ENCODE measurements at regions not wholly inside any gene's neighbourhood (a gene's known extent, or its start where the extent isn't known, plus 50 kb on each side); places are given as distances from the start of the nearest gene placed in this dataset.

DNA sequence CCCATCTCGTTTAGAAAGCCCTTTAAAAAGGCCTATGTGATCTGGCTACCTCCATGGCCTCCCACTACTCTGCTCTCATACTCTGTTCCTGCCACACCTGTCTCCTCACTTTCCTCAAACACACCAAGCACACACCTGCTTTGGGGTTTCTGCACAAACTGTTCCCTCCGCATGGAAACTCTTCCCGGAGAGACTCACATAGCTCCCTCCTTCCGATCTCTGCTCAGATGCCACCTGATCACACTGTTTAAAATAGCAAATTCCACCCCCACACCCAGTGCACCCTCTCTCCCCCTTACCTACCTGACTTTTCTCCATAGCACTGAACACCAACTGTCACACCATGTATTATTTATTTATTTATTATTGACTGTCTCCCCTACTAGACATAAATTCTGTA, 84.0 kb upstream of the NR4A3 start:
- Histone ChIP-seq H3K9me3 (no peaks in the 10 kb centered on the region), H3K36me3 (no peaks in the 10 kb centered on the region), H3K4me1 (ENCODE audit: insufficient read depth) (no peaks in the 10 kb centered on the region), H3K27me3 (no peaks in the 10 kb centered on the region), H3K4me3 (no peak overlapping the region), H3K27ac (no peak overlapping the region)
- WGBS, 3 donors: 86 to 91% (median 89%) methylated on average over 4 of the region's 4 CpGs
- intact Hi-C loops (cut with DNase I): no loop called here
- DNase-seq: no peak
- TF ChIP-seq, protein P1, sequence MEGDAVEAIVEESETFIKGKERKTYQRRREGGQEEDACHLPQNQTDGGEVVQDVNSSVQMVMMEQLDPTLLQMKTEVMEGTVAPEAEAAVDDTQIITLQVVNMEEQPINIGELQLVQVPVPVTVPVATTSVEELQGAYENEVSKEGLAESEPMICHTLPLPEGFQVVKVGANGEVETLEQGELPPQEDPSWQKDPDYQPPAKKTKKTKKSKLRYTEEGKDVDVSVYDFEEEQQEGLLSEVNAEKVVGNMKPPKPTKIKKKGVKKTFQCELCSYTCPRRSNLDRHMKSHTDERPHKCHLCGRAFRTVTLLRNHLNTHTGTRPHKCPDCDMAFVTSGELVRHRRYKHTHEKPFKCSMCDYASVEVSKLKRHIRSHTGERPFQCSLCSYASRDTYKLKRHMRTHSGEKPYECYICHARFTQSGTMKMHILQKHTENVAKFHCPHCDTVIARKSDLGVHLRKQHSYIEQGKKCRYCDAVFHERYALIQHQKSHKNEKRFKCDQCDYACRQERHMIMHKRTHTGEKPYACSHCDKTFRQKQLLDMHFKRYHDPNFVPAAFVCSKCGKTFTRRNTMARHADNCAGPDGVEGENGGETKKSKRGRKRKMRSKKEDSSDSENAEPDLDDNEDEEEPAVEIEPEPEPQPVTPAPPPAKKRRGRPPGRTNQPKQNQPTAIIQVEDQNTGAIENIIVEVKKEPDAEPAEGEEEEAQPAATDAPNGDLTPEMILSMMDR (IDR thresholded peaks at IDR 0.05): no peak
- TF ChIP-seq EP300 (IDR thresholded peaks at IDR 0.05): no peak
- TF ChIP-seq POLR2A (IDR thresholded peaks at IDR 0.05): no peak

- whole genome bisulfite sequencing, 3 donors: 81 to 82% (median 82%) methylated on average over 2 of the region's 2 CpGs
- Histone ChIP-seq H3K4me1 (ENCODE audit: insufficient read depth) (no peaks in the 10 kb centered on the region), H3K27me3 (no peaks in the 10 kb centered on the region), H3K4me3 (no peak overlapping the region), H3K27ac (no peak overlapping the region), H3K36me3 (no peaks in the 10 kb centered on the region), H3K9me3 (no peaks in the 10 kb centered on the region)
- intact Hi-C loops (cut with DNase I): no loop called here
- TF ChIP-seq, protein P1 (IDR thresholded peaks at IDR 0.05): no peak
- TF ChIP-seq EP300 (IDR thresholded peaks at IDR 0.05): no peak
- no peak for TF ChIP-seq POLR2A (IDR thresholded peaks at IDR 0.05)
- DNase-seq: no peak
Observed at GRCh38 chr9:99743006-99743405, 78.7 kb upstream of the NR4A3 start.

GRCh38 chr9:99743455-99743854, 78.2 kb upstream of the NR4A3 start:
- TF ChIP-seq POLR2A (IDR thresholded peaks at IDR 0.05) (no peak), EP300 (IDR thresholded peaks at IDR 0.05) (no peak)
- TF ChIP-seq, protein P1 (IDR thresholded peaks at IDR 0.05): no peak
- Histone ChIP-seq H3K36me3 (no peaks in the 10 kb centered on the region), H3K27me3 (no peaks in the 10 kb centered on the region), H3K4me1 (ENCODE audit: insufficient read depth) (no peaks in the 10 kb centered on the region), H3K9me3 (no peaks in the 10 kb centered on the region), H3K4me3 (no peak overlapping the region), H3K27ac (no peak overlapping the region)
- intact Hi-C loops (cut with DNase I): no loop called here
- WGBS, 3 donors: 90 to 95% (median 92%) methylated on average over 3 of the region's 3 CpGs
- DNase-seq: no peak

DNA sequence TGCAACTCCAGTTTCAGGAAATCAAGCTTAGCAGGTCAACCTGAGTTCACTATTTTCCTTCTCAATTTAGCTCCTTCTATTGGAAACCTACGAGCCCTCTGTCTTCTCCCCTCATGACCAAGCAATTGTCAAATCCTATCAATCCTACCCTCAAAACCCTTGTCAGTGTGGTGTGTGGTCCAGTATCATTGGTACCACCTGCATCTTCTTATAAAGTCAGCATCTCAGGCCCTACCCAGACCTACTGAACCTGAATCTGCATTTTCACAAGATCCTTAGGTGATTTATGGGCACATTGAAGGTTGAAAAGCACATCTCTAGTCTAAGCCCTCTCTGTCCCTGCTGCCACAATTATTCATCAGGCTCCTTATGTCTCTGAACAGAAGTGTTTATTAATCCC, 77.6 kb upstream of the NR4A3 start:
- no peaks in the 10 kb centered on the region for H3K27me3 ChIP-seq
- H3K36me3 ChIP-seq: no peaks in the 10 kb centered on the region
- WGBS, 3 donors: 70 to 92% (median 80%) methylated on average over 1 of the region's 1 CpG
- no peak overlapping the region for H3K4me3 ChIP-seq
- DNase-seq: no peak
- no peak overlapping the region for H3K27ac ChIP-seq
- H3K9me3 ChIP-seq: no peaks in the 10 kb centered on the region
- H3K4me1 ChIP-seq (ENCODE audit: insufficient read depth): no peaks in the 10 kb centered on the region
- intact Hi-C loops (cut with DNase I): no loop called here
- TF ChIP-seq POLR2A (IDR thresholded peaks at IDR 0.05) (no peak), EP300 (IDR thresholded peaks at IDR 0.05) (no peak)
- TF ChIP-seq, protein P1 (IDR thresholded peaks at IDR 0.05): no peak

DNA sequence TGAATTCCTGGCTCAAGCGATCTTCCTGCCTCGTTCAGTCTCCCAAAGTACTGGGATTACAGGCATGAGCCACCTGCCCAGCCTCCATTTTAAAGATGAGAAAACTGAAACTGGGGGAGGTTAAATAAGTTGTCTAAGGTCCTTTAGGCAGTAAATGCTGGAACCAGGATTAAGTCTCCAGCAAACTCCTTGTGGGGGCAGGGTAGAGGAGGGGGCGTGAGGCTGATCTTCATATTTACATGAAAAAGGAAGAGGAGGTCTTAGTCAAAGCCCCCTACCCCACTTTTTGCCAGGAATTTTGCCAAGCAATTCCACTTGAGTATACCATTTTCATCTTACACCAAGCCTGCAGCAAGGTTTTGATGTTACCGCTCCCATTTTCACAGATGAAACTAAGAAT, 76.6 kb upstream of the NR4A3 start:
- Histone ChIP-seq H3K36me3 (no peaks in the 10 kb centered on the region), H3K27me3 (no peaks in the 10 kb centered on the region), H3K9me3 (no peaks in the 10 kb centered on the region), H3K27ac (no peak overlapping the region), H3K4me3 (no peak overlapping the region), H3K4me1 (ENCODE audit: insufficient read depth) (no peaks in the 10 kb centered on the region)
- no peak for DNase-seq
- intact Hi-C loops (cut with DNase I): no loop called here
- TF ChIP-seq POLR2A (IDR thresholded peaks at IDR 0.05) (no peak), EP300 (IDR thresholded peaks at IDR 0.05) (no peak)
- TF ChIP-seq, protein P1 (IDR thresholded peaks at IDR 0.05): no peak
- 92 to 93% (median 92%) methylated on average over 4 of the region's 4 CpGs for WGBS, 3 donors
